ENCODE measurements at regions not wholly inside any gene's neighbourhood (a gene's known extent, or its start where the extent isn't known, plus 50 kb on each side); places are given as distances from the start of the nearest gene placed in this dataset.
"Not testable (repeated sequence)": the region's sequence is repeated elsewhere in the genome, so short reads cannot be mapped to it uniquely, and the experiment has no call there.

DNA sequence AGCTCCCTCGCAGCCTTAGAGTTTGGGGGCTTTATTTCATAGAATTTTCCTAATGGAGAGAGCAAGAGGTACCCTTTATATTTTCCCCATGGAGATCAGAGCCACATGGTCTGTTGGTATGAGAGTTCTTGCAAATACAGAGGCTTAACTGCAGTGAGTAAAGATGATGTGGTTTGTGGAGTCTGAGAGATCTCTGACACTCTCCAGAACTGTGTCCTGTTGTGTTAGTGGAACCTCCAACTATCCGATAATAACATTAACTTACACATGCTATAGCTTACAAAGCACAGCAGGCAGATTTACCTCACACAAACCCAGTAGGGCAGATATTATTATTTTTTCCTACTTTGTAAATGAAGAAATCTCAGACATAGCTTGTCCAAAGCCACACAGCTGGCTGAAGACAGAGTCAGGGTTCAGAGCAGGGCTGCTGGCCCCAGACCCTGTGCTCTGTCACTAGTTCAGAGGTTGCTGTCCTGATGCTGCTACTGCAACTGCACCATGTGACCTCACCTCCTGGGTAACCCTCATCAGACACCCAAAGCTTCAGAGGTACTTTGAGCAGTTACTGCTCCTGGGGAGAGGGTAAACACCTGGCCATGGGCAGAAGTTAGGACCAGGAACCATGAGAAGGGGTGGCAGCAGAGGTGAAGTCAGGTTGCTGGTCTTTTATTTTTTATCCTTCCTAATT, 384.8 kb upstream of the PROX1 start:
- DNase-seq, result no peak

DNA sequence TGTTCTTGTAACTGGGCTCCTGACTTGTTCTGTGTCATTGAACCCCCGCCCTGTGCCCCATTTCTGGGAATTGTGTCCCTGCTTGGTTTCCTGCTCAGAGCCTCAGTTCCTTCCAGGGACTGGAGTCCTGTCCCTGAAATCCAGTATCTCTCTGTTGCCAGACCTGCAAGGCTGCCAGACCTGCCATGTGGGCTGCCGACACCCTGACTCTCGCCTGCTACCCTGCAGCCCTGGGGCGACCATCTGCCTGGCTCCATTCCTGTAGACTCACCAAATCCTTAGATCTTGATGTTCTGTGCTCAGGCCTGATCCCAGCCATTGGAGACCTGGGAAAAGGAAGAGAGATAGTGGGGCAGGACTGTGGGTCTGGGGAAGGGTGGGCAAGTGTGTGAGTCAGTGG, 383.3 kb upstream of the PROX1 start:
- no peak for DNase-seq

DNA sequence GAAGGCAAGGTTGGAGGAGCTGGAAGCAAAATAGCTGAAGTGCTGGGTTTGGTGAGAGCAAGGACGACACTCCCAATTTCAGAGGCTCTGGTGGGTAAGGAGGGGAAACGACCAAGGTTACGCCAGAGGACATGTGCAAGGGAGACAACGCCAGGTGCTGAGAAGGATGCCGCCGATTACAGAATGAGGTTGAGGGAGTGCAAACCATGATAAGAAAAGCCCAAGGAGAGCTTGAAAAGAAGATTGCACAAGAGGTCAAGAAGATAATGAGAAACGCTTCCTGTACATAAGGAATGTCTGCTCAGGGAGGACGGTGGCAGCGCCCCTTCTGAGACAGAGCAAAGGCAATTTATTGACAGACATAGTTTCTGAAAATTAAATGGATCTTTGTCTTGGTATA, 382.0 kb upstream of the PROX1 start:
- DNase-seq, result no peak

DNA sequence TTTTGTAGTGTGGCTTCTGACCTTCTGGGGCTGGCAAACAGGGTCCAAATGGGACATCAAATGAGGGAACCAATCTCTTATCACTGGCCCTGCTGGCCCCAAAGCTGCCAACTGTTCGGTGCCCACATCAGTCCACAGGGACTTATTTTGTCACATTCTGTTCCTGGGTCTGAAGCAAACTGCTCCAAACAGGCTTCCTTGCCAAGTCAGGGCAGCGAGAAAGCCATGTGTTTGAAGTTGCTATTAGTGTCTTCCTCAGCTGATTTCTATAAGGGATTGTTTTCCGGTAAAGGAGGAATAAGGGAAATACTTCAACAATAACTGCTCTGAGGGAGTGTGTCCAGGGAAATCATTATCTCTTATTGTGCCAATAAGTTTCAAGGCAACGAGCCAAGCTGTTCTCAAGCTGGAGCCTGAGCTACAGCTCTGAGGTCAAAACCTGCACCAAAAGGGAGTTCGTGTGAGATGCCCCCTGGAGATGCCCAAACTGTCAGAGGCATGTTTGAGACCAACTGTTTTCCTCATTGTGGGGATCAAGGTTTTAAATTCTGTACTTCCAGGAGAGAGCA, 381.4 kb upstream of the PROX1 start:
- DNase-seq, result no peak

DNA sequence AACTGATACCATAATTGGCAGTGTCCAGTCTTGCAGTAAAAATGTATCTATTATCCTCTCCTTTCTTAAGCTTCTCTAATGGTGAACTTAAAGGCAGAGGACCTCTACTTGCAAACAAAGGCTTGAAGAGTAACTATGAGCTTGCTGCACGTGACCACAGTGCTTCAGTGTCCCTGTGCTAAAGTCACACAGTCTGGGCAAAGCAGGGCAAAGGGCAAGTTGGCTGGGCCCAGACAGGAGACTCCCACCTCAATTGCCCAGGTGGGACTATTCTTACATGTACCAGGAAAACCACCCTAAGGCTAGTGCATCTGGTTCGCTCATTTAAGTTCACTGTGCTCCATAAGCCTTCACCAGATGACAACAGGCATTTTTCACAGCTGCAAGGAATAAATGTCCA, 374.2 kb upstream of the PROX1 start:
- no peak for DNase-seq

DNA sequence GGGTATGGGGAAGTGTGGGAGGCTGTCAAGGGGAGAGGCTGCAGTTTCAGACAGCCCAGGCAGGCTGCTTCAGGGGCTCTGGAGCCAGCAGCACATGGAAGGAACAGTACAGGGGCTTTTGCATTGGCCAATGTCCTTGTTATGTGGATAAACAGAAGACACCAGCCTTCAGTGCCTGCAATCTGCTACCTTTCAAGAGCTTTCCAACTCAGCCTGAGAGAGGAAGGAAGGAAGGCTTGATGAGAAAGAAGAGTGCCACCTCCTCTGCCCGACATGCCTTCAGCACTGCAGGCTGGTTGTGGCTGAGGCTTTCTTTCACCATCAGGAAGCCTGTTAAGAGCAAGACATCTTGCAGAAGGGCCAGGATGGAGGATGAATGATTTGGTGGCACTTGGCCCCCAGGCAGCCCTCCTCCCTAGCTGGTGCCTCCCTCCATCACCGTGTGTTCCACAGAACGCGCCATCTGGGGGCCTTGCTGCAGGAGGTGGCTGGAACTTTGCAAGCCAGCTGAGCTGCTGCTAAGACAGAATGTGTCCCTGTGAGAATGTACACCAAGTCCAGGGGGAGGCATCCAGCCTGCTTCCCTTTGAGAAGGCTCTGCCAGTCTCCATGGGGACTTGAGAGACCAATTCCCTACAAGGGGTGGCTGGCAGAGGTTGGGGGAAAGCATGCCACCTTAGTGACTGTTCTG, 372.4 kb upstream of the PROX1 start:
- no peak for DNase-seq

DNA sequence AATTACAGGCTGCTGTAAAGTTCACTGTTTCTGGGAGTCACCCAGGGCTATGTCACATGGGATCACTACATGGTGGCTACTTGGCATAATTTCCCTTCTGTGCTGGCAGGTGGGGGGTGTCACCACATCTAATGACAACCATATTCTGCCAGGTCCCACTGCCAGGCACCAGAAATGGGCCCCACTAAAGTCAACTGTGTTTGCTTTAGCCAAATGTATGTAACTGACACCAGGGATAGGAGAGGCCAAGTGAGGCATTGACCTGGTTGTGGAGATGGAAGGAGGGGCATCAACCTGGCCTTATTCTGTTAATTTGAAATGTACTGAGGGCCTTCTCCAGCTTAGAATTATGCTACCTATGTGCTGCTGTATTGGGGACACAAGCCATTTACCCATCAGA, 370.6 kb upstream of the PROX1 start:
- no peak for DNase-seq

DNA sequence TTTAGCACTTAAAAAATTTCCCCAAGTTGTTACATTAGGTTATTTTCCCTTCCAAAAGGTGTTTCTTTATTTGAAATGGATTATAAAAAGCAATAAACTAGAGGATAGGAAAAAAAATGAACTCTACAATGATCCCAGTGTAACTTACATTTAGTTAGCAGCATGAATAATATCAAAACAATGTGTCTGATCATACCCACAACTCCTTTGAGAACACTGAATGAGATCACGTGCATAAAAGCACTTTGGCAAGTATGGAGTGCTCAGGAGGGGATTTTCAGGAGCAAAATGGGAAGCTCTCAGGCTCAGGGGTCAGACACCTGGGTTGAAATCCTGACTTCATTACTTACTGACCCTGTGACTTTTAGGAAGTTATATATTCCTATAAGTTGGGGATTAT, 369.7 kb upstream of the PROX1 start:
- no peak for DNase-seq

DNA sequence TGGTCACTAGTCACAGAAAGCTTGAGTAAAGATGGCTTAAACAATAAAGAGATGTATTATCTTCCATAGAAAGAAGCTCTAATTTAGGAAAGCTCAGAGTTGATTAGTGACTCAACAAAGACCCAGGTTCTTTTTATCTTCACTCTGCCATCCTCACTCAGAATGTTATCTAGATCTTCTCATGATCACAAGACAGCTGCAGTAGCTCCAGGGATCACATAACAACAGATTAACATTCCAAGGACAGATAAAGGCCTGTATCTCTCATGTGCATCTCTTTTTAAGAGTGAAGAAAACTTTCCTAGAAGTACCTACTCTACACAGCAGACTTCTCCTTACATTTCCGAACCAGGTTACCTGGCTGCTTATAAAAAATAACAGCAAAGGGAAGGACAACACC, 368.7 kb upstream of the PROX1 start:
- DNase-seq, result no peak

DNA sequence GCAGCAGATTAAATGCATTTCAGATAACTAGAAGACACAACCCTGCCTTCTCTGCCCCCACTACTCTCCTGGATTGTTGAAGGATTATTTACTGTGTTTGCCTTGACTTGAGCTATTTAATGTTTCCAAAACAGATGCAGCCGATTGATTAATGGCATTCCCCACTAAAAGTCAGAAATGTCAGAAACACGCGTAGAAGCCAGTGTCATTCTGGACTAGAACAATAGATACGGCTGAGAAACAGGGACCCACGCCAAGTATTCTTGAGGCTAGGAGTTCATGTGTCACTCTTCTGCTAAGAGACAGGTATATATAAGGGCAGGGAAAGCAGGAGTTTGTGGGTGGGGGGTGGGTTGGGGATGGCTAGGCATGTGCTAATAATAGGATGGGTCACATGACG, 366.7 kb upstream of the PROX1 start:
- no peak for DNase-seq

DNA sequence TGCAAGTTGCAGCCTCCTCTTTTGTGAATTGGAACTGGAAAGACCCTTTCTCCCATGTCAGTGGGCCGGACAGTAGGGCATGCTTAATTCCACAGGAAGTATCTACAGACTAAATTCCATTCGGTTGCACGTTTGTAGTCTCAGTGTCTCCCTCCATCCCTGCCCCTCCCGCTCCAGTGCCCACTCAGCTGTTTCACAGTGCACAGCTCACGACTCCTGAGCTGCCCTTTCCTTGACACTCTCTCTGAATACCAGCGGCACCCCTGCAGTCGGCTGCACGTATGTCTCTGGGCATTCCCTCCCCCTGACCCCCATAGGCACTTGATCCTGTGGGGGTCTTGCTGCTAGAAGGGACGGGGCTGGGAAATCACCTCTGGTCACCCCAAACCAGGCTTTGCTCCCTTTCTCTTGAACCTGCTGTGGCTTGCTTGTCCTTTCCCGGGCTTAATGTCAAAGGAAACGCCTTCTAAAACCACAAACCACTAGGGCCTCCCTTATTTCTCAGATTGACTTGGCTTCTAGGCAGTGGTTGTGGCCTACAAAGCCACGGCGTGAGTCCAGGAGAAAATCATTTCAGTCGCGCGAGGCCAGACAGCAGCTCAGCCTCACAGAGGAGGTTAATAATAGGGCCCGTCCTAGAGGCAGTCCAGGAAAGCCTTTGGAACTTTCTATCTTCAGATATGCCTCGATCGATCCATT, 365.3 kb upstream of the PROX1 start:
- no peak for DNase-seq

DNA sequence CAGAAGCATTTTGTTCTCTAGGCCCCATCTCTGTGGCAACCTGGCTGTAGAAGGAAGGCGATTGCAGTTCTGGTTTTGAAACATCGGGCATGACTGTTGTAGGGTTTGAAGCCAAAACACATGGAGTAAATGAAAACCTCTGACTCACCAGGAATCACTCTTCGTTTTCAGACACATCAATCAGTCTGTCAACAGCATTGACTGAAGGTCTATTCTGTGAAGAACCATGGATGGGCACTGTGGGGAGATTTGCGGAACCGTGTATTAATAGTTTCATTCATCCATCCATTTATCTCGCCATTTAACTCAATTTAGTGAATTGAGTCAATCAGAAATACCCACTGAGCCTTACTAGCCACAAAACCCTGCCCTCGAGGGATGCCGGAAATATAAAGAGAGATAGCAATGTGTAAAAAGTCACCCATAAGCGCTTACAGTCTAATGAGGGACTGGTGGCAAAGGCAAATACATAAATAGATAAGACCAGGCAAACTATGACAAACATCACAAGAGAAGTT, 364.6 kb upstream of the PROX1 start:
- DNase-seq, result no peak

DNA sequence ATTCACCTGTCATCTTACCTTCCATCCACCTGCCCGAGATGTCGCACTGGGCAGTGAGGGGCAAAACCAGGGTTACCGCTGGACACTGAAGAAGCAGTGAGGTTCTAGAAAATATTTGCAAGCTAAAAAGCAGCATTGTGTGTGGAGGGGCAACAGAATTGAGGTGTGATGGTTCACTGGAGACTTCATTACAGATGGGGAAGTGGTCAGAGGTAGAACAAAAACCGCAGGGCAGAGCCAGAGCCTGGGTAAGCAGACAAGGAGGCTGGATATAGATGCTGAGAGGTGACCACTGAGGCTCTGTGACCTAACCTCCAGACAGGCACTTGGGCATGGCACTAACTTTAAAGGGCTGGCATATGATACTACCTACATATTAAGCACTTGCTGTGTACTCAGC, 363.9 kb upstream of the PROX1 start:
- DNase-seq, result no peak

DNA sequence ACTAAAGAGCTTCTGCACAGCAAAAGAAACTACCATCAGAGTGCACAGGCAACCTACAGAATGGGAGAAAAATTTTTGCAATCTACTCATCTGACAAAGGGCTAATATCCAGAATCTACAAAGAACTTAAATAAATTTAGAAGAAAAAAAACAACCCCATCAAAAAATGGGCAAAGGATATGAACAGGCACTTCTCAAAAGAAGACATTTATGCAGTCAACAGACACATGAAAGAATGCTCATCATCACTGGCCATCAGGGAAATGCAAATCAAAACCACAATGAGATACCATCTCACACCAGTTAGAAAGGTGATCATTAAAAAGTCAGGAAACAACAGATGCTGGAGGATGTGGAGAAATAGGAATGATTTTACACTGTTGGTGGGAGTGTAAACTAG, 351.0 kb upstream of the PROX1 start:
- not testable (repeated sequence) for DNase-seq

DNA sequence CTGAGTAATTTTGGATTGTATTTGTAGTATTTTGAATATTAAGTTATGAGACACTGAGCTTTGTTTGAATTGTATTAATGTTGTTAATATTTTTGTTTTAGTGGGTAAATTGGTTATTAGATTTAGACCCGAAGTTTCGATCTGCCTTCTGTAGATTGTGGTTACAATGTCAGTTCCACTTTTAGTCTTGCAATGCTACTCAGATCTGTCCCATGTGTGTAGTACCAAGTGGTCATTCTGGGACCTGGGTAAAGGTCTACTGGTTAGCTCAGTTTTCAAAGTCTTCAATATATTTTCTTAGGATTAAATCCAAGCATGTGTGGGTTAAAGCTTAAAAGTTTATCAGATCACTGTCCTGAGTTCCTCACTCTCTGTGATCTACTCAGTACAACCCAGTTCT, 346.5 kb upstream of the PROX1 start:
- DNase-seq, result no peak

DNA sequence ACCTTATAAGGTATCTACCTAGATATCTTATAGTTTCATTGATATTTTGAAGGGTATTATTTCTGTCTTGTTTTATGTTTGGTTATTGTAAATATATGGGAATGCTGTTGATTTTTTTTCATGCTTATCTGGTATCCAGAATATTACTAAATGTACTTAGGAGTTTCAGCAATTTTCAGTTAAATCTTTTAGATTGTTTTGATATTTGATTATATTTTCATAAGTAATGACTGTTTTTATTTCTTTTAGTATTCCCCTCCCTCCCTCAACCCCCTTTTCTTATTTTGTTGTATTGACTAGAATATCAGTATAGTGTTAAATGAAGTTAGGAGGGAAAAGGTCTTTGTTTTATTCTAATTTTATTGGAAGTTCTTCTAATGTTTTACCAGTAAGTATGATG, 344.4 kb upstream of the PROX1 start:
- DNase-seq, result no peak

DNA sequence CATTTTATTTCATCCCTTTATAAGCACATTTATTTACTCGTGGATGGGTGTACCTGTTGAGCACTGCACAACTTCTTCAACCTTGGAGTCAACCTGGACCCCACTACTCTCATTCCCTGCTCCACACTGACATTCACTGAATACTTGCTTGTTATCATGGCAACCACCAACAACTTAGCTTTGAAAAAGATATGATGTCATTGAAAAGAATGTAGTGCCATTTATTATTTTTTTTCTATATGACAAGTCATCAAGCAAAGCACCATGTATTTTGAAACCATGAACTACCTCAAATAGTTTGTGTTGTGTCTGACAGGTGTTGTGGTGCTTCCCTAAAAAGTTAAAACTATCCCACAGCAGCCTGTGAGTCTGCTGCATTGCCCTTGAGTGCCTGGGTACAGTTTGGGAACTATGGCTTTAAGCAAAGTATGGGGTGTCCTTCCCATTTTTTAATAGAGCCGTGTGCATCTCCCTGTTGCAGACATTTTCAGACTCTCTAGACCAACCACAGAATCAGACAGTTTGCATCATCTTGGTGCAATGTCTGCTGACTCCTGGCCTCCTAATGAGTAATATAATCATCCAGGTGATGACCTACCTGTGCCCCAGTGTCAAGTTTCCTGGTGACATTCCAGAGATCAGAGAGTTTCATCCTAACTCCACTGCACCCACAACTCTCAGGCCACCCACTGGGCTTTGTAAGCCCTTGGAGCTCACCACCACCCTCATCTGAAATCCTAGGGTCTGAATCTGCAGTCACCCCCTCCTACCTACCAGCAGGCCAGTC, 339.7 kb upstream of the PROX1 start:
- no peak for DNase-seq

DNA sequence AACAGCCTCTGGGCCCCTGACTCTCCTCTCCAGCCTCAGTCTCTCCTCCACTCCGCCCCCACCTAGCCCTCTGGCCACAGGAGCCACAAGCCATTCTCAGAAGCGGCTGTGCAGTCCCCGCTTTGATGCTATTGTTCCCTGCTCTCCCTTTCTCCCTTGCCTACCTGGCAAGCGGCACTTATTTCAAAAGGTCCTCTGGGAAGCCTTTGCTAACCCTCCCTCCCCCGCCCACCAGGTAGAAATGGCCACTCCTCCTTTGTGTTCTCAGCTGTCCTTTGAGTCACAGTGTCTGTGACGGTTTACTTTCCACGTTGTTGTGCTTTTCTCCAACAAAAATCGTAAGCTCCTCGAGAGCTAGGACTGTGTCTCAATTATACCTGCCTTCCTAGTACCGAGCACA, 338.4 kb upstream of the PROX1 start:
- DNase-seq, result no peak

DNA sequence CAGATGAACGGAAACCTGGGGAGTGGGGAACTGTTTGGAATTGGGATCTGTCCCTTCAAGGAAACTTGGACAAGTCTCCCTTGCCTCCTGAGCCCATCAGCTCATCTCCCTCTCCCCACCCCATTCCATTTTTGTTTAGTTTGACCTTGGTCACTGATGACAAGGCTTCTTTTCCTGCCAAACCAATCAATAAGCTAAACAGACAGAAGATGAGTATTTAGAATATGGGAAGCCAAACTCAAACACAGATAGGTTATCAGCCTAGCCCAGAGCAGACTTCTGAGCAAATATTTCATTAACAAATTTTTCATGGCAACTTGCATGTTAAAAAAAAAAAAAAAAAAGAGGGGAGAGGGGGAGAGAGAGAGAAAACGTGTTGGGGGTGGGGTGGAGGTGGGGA, 337.2 kb upstream of the PROX1 start:
- no peak for DNase-seq

DNA sequence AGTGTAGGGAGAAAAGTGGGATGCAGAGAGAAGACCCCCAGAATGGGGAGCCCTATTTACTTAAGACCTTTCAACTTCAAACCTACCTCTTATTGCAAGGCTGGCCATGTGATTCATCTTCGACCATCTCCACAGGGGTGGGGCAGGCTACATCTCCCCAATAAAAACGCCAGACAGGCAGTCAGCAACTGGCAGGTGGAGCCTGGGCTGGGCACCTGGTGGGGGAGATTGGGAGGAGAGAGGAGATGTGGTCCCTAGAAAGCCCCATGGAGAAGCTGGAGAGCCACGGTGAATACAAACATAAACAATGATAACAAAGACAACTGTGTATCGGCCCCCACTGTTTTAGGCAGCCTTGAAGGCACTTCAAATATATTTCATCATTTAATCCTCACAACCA, 336.7 kb upstream of the PROX1 start:
- DNase-seq, result no peak

DNA sequence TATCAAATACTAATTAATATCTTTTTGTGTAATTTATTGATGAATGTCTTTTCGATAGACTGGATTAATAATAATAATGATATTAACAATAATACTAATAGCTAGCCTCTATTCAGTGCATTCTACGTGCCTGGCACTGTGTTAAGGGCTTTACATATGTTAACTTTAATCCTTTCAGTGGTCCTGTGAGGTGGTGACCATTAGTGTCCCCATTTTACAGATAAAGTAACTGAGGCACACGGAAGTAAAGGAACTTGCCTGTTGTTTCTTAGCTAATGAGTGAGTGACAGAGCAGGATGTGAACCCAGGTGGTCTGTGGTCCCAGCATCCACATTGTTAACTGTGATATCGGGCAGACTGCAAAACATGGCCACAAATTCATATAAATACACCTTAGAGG, 335.7 kb upstream of the PROX1 start:
- no peak for DNase-seq

DNA sequence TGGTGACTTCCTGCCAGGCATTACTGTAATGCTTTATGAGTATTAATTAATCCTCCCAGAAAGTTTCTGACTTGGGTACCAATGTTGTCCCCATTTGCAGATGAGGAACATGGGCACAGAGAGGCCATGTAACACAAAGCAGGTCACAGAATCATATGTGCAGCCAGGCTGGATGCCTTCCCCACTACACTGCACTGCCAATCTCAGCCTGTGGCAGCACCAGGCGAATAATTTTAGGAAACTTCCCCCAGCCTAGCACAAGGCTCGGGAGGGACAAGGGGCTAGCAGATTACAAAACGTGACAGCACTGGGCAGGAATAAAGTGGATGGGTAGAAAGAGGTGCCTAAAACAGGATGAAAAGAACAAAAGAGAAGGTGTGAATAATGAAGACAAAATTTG, 331.7 kb upstream of the PROX1 start:
- DNase-seq, result no peak

DNA sequence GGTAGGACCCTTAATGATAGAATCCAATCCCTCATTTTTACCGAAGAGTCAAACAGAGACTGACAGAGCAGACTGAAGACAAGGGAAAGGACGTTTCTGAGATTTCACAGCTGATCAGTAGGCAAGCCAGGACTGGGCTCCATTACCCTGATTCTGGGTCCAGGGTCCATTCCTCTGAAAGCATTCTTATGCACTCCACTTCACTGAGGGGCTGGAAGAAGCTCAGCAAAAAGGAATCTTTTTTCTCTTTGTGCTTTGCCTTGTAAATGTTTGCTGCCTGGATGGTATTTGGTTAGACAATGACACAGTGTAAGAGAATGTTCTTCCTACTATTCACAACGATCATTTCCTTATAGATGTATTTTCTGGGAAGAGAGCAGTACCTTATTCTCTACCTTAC, 331.3 kb upstream of the PROX1 start:
- no peak for DNase-seq

All from hematopoietic multipotent progenitor cell treated with erythropoietin and hydrocortisone succinate and interleukin-3 and kit ligand, for 4 days (in vitro differentiated cells).